ENCODE measurements at regions not wholly inside any gene's neighbourhood (a gene's known extent, or its start where the extent isn't known, plus 50 kb on each side); places are given as distances from the start of the nearest gene placed in this dataset.

GRCh38 chr4:157781361-157781760 lies 391.5 kb downstream of the GASK1B start:
- TF ChIP-seq, protein P1, sequence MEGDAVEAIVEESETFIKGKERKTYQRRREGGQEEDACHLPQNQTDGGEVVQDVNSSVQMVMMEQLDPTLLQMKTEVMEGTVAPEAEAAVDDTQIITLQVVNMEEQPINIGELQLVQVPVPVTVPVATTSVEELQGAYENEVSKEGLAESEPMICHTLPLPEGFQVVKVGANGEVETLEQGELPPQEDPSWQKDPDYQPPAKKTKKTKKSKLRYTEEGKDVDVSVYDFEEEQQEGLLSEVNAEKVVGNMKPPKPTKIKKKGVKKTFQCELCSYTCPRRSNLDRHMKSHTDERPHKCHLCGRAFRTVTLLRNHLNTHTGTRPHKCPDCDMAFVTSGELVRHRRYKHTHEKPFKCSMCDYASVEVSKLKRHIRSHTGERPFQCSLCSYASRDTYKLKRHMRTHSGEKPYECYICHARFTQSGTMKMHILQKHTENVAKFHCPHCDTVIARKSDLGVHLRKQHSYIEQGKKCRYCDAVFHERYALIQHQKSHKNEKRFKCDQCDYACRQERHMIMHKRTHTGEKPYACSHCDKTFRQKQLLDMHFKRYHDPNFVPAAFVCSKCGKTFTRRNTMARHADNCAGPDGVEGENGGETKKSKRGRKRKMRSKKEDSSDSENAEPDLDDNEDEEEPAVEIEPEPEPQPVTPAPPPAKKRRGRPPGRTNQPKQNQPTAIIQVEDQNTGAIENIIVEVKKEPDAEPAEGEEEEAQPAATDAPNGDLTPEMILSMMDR (IDR thresholded peaks at IDR 0.05), result no peak
- TF ChIP-seq POLR2A (IDR thresholded peaks at IDR 0.05), result no peak

Measured in esophagus squamous epithelium (tissue), 4 donors.